ENCODE measurements at regions not wholly inside any gene's neighbourhood (a gene's known extent, or its start where the extent isn't known, plus 50 kb on each side); places are given as distances from the start of the nearest gene placed in this dataset.

- TF ChIP-seq E2F6 (IDR thresholded peaks at IDR 0.05), result no peak
- TF ChIP-seq, protein P1, sequence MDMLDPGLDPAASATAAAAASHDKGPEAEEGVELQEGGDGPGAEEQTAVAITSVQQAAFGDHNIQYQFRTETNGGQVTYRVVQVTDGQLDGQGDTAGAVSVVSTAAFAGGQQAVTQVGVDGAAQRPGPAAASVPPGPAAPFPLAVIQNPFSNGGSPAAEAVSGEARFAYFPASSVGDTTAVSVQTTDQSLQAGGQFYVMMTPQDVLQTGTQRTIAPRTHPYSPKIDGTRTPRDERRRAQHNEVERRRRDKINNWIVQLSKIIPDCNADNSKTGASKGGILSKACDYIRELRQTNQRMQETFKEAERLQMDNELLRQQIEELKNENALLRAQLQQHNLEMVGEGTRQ (IDR thresholded peaks at IDR 0.05; ENCODE audit: low read length), result no peak
- TF ChIP-seq, protein P2, sequence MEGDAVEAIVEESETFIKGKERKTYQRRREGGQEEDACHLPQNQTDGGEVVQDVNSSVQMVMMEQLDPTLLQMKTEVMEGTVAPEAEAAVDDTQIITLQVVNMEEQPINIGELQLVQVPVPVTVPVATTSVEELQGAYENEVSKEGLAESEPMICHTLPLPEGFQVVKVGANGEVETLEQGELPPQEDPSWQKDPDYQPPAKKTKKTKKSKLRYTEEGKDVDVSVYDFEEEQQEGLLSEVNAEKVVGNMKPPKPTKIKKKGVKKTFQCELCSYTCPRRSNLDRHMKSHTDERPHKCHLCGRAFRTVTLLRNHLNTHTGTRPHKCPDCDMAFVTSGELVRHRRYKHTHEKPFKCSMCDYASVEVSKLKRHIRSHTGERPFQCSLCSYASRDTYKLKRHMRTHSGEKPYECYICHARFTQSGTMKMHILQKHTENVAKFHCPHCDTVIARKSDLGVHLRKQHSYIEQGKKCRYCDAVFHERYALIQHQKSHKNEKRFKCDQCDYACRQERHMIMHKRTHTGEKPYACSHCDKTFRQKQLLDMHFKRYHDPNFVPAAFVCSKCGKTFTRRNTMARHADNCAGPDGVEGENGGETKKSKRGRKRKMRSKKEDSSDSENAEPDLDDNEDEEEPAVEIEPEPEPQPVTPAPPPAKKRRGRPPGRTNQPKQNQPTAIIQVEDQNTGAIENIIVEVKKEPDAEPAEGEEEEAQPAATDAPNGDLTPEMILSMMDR (IDR thresholded peaks at IDR 0.05; ENCODE audit: control extremely low read depth in 1 of 3, insufficient read depth in 1 of 3, low read depth in 1 of 3, low read length in 3 of 3), result no peak
Measured at GRCh38 chr2:163852616-163853015, 116.8 kb upstream of the FIGN start.

Measured in H1 (cell line).